ENCODE measurements at regions not wholly inside any gene's neighbourhood (a gene's known extent, or its start where the extent isn't known, plus 50 kb on each side); places are given as distances from the start of the nearest gene placed in this dataset.

DNA sequence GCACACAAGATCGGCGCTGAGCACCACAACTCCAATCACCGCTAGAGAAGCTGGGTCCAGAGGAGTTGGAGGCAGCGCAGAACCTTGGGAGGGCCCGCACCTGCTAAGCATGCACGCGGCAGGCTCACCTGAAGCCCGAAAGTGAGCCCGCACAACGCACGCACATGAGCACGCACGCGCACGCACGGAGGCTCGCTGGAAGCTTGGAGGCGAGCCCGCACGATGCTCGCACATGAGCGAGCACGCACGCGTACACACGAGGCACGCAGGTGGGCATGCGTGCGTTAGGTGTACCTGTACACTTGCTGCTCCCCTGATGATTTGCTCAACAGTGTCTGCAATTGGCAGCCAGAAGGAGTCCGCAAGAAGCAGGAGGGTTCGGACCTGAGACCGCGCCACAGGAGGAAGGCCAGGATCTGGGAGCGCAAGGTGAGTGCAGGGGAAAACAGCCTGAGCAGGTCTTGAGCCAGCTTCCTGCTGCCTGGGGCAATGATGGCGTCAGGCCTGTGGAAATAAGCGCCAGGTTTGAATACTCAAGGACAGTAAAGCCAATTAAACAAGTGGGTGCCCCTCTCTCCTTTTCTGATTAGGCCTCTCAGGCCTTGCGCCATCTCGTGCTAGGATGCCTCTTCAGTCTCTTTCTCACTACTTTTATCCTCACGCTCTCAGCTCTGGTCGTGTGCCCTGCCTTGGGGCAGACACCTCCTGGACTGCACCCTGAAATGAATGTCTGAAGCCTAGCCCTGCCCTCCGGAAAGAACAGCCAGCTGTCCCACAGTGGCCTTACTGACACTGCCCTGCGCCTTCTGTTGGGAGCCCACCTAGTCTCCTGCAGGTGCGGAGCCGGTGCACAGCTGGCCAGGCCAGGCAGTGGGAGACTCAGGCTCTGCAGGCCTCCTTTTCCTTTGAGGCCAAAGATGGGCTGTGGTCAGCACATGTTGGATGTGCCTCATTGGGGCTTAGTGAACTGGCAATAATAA, 340.4 kb downstream of the CDC5L start:
- ATAC-seq (no peak), DNase-seq (ENCODE audit: low spot score) (no peak)
- TF ChIP-seq RORB (CRISPR knock-in tag; IDR thresholded peaks at IDR 0.05): no peak
- TF ChIP-seq, protein P1, sequence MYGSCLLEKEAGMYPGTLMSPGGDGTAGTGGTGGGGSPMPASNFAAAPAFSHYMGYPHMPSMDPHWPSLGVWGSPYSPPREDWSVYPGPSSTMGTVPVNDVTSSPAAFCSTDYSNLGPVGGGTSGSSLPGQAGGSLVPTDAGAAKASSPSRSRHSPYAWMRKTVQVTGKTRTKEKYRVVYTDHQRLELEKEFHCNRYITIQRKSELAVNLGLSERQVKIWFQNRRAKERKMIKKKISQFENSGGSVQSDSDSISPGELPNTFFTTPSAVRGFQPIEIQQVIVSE (CRISPR knock-in tag; IDR thresholded peaks at IDR 0.05; ENCODE audit: borderline replicate concordance): no peak
- TF ChIP-seq, protein P2, sequence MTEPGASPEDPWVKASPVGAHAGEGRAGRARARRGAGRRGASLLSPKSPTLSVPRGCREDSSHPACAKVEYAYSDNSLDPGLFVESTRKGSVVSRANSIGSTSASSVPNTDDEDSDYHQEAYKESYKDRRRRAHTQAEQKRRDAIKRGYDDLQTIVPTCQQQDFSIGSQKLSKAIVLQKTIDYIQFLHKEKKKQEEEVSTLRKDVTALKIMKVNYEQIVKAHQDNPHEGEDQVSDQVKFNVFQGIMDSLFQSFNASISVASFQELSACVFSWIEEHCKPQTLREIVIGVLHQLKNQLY (CRISPR knock-in tag; IDR thresholded peaks at IDR 0.05): no peak
- no peak for TF ChIP-seq TP53 (CRISPR knock-in tag; IDR thresholded peaks at IDR 0.05)
- TF ChIP-seq, protein P3, sequence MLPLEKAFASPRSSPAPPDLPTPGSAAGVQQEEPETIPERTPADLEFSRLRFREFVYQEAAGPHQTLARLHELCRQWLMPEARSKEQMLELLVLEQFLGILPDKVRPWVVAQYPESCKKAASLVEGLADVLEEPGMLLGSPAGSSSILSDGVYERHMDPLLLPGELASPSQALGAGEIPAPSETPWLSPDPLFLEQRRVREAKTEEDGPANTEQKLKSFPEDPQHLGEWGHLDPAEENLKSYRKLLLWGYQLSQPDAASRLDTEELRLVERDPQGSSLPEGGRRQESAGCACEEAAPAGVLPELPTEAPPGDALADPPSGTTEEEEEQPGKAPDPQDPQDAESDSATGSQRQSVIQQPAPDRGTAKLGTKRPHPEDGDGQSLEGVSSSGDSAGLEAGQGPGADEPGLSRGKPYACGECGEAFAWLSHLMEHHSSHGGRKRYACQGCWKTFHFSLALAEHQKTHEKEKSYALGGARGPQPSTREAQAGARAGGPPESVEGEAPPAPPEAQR (CRISPR knock-in tag; IDR thresholded peaks at IDR 0.05): no peak
- no peak for TF ChIP-seq IRF2 (CRISPR knock-in tag; IDR thresholded peaks at IDR 0.05; ENCODE audit: borderline replicate concordance, low read depth)
- TF ChIP-seq CREB1 (CRISPR knock-in tag; IDR thresholded peaks at IDR 0.05): no peak
- TF ChIP-seq, protein P4, sequence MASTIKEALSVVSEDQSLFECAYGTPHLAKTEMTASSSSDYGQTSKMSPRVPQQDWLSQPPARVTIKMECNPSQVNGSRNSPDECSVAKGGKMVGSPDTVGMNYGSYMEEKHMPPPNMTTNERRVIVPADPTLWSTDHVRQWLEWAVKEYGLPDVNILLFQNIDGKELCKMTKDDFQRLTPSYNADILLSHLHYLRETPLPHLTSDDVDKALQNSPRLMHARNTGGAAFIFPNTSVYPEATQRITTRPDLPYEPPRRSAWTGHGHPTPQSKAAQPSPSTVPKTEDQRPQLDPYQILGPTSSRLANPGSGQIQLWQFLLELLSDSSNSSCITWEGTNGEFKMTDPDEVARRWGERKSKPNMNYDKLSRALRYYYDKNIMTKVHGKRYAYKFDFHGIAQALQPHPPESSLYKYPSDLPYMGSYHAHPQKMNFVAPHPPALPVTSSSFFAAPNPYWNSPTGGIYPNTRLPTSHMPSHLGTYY (CRISPR knock-in tag; IDR thresholded peaks at IDR 0.05): no peak
- no peak for TF ChIP-seq TCF7 (CRISPR knock-in tag; IDR thresholded peaks at IDR 0.05; ENCODE audit: low read depth)
- Mint-ChIP-seq H3K27ac (no peak overlapping the region), H3K9me3 (no peaks in the 10 kb centered on the region), H3K27me3 (ENCODE audit: low read depth) (no peaks in the 10 kb centered on the region), H3K4me3 (no peak overlapping the region), H3K36me3 (no peaks in the 10 kb centered on the region), H3K4me1 (peaks cover 17% of the 10 kb centered on the region)
- CTCF ChIA-PET: interaction anchor here (0.8 to 1.7 kb wide), 5 partner anchors 51 to 252 kb away, joined by 3 to 5 read pairs (median 3); no protein-coding TSS in a partner anchor
- POLR2A ChIA-PET: no interaction called here

DNA sequence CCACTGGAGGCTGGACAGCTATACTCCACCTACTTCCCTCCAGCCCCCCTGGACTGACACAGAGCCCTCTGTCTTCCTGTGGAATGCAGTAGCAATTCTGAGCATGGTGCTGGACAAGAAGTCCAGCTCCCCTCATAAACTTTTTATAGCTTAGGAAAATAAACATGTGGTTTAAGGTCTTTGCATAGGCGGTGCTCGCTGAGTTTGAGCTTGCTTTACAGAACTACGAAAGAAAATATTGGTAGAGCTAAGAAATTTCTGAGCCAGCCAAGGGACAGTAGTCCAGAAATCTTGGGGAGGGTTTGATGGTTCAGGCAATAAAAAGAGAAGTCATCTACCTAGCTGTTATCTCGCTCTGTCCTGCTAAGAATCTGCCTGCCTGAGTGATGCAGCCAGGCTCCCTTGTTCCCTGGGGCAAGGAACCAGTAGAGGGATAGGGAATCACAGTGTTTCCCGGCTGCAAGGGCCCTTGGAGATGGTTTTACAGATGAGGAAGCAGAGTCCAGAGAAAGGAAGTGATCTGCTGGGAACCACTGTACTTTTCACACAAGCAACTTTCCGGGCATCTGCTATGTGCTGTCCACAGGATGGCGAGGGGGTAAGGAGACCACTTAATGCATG, 343.4 kb downstream of the CDC5L start:
- Mint-ChIP-seq H3K4me1 (peaks cover 6% of the 10 kb centered on the region), H3K9me3 (no peaks in the 10 kb centered on the region), H3K36me3 (no peaks in the 10 kb centered on the region), H3K27ac (no peak overlapping the region), H3K4me3 (no peak overlapping the region), H3K27me3 (ENCODE audit: low read depth) (no peaks in the 10 kb centered on the region)
- DNase-seq (ENCODE audit: low spot score) (no peak), ATAC-seq (no peak)
- TF ChIP-seq ELF4 (CRISPR knock-in tag; IDR thresholded peaks at IDR 0.05; ENCODE audit: low read depth): no peak
- no peak for TF ChIP-seq KAT7 (CRISPR knock-in tag; IDR thresholded peaks at IDR 0.05; ENCODE audit: borderline replicate concordance)
- TF ChIP-seq JUN (CRISPR knock-in tag; IDR thresholded peaks at IDR 0.05): no peak
- TF ChIP-seq ZNF263 (CRISPR knock-in tag; IDR thresholded peaks at IDR 0.05; ENCODE audit: low read depth): no peak
- TF ChIP-seq ZNF219 (CRISPR knock-in tag; IDR thresholded peaks at IDR 0.05; ENCODE audit: borderline replicate concordance): no peak
- TF ChIP-seq, protein P4 (CRISPR knock-in tag; IDR thresholded peaks at IDR 0.05): no peak
- no peak for TF ChIP-seq ZNF671 (CRISPR knock-in tag; IDR thresholded peaks at IDR 0.05)
- ChIA-PET CTCF (interaction anchor here (1.7 kb wide), 1 partner anchor 255 kb away, joined by 5 read pairs; no protein-coding TSS in a partner anchor), POLR2A (no interaction called here)
